ENCODE measurements at regions not wholly inside any gene's neighbourhood (a gene's known extent, or its start where the extent isn't known, plus 50 kb on each side); places are given as distances from the start of the nearest gene placed in this dataset.

- TF ChIP-seq BACH1 (IDR thresholded peaks at IDR 0.05; ENCODE audit: borderline replicate concordance) (no peak), NR2F1 (conservative IDR thresholded peaks at IDR 0.05) (0 out of 2 replicates have a peak, but pooled peaks have one; percentile 25), ATF2 (IDR thresholded peaks at IDR 0.05; ENCODE audit: low read length) (no peak), ELK1 (IDR thresholded peaks at IDR 0.05; ENCODE audit: low read depth, low read length) (no peak), SMC3 (IDR thresholded peaks at IDR 0.05; ENCODE audit: borderline replicate concordance, low read length) (no peak), ZNF592 (IDR thresholded peaks at IDR 0.05) (0 out of 2 replicates have a peak, but pooled peaks have one; percentile 20), SUZ12 (IDR thresholded peaks at IDR 0.05; ENCODE audit: unreplicated experiment) (no peak), TCF3 (IDR thresholded peaks at IDR 0.05; ENCODE audit: borderline replicate concordance, insufficient read depth, low read depth, low read length) (peak; percentile 84; the same call in 1 of the 2 replicates), JUNB (IDR thresholded peaks at IDR 0.05) (peak; percentile 87), CREB1 (IDR thresholded peaks at IDR 0.05; ENCODE audit: low read depth) (no peak), E2F4 (IDR thresholded peaks at IDR 0.05; ENCODE audit: low read depth, low read length) (no peak), WRNIP1 (IDR thresholded peaks at IDR 0.05; ENCODE audit: borderline replicate concordance, low read depth, low read length) (no peak), NR2C1 (IDR thresholded peaks at IDR 0.05) (no peak)
- TF ChIP-seq, protein P1, sequence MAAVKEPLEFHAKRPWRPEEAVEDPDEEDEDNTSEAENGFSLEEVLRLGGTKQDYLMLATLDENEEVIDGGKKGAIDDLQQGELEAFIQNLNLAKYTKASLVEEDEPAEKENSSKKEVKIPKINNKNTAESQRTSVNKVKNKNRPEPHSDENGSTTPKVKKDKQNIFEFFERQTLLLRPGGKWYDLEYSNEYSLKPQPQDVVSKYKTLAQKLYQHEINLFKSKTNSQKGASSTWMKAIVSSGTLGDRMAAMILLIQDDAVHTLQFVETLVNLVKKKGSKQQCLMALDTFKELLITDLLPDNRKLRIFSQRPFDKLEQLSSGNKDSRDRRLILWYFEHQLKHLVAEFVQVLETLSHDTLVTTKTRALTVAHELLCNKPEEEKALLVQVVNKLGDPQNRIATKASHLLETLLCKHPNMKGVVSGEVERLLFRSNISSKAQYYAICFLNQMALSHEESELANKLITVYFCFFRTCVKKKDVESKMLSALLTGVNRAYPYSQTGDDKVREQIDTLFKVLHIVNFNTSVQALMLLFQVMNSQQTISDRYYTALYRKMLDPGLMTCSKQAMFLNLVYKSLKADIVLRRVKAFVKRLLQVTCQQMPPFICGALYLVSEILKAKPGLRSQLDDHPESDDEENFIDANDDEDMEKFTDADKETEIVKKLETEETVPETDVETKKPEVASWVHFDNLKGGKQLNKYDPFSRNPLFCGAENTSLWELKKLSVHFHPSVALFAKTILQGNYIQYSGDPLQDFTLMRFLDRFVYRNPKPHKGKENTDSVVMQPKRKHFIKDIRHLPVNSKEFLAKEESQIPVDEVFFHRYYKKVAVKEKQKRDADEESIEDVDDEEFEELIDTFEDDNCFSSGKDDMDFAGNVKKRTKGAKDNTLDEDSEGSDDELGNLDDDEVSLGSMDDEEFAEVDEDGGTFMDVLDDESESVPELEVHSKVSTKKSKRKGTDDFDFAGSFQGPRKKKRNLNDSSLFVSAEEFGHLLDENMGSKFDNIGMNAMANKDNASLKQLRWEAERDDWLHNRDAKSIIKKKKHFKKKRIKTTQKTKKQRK (IDR thresholded peaks at IDR 0.05; ENCODE audit: low read depth, low read length): no peak
These were observed 70.5 kb upstream of the DUSP22 start (continued) for GRCh38 chr6:221531-222349.
